GM12891 (cell line): ENCODE measurements at regions not wholly inside any gene's neighbourhood (a gene's known extent, or its start where the extent isn't known, plus 50 kb on each side); places are given as distances from the start of the nearest gene placed in this dataset.

ENCODE experiments used
- POLR2A ChIP-seq: IDR thresholded peaks from 2 replicates; pipeline ENCODE4 v1.6.1; 2011; ENCODE audit warnings: low read depth, low read length, control low read depth
- POLR2AphosphoS5 ChIP-seq: IDR thresholded peaks from 2 replicates; pipeline ENCODE4 v1.6.1; 2011; ENCODE audit warnings: low read depth, low read length, control low read depth
- SPI1 ChIP-seq: IDR thresholded peaks from 2 replicates; pipeline ENCODE4 v1.6.1; 2011; ENCODE audit warnings: low read depth, low read length, control low read depth
- TAF1 ChIP-seq: IDR thresholded peaks from 2 replicates; pipeline ENCODE4 v1.6.1; 2011; ENCODE audit warnings: low read depth, low read length, control low read depth

GRCh38 chr13:111514610-111515306, 194.3 kb downstream of the TEX29 start:
- TF ChIP-seq POLR2AphosphoS5 (no peak), POLR2A (no peak), TAF1 (no peak), SPI1 (no peak)
